HFFc6 (cell line): ENCODE measurements at regions not wholly inside any gene's neighbourhood (a gene's known extent, or its start where the extent isn't known, plus 50 kb on each side); places are given as distances from the start of the nearest gene placed in this dataset.
A peak's percentile ranks its signal among the peaks of the same experiment; 100 is the strongest.

ENCODE experiments used
- DNase-seq: peaks from one replicate; pipeline ENCODE4 v3.0.0-alpha.2; 2018
- H3K27ac Mint-ChIP-seq: 2 replicates; pipeline ENCODE4 v1.8.0; 2020; ENCODE audit warnings: mild to moderate bottlenecking, mixed read lengths
- H3K27me3 Mint-ChIP-seq: 2 replicates; pipeline ENCODE4 v1.8.0; 2021; ENCODE audit warnings: mild to moderate bottlenecking, moderate library complexity, mixed read lengths; ENCODE audit not compliant: insufficient read depth
- H3K36me3 Mint-ChIP-seq: 2 replicates; pipeline ENCODE4 v1.8.0; 2021; ENCODE audit warnings: low read depth, mixed read lengths
- H3K4me1 Mint-ChIP-seq: 2 replicates; pipeline ENCODE4 v1.8.0; 2020; ENCODE audit warnings: low read depth, mixed read lengths
- H3K4me3 Mint-ChIP-seq: 2 replicates; pipeline ENCODE4 v1.8.0; 2020; ENCODE audit warnings: mild to moderate bottlenecking, moderate library complexity, mixed read lengths
- H3K9me3 Mint-ChIP-seq: 2 replicates; pipeline ENCODE4 v1.8.0; 2020; ENCODE audit warnings: mild to moderate bottlenecking, mixed read lengths
- TF ChIP-seq, protein P1 (sequence below): fragments of 200-600 bp; sonication (generic); IDR thresholded peaks from 2 replicates; pipeline ENCODE4 v1.5.0; 2021; ENCODE audit warnings: antibody characterized with exemption, mild to moderate bottlenecking

DNA sequence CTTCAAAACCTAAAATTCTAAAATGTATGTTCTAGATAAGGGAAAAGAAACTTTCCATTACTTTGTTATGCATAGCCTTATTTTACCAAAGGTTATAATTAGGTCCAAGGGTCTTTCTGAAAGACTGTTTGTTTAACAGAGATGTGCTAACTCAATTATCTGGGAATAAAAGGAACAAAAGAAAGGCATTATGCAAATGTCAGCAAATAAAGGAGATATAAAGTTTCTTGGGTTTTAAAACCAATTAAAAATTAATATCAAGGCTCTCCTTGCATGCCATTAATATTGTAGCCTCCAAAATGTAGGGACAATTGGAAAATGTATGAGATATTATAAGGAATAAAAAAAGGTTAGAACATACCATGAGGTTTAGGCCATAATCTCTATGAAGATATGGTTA, 87.8 kb upstream of the DOCK10 start:
- peaks cover 6% of the 10 kb centered on the region for H3K4me1 Mint-ChIP-seq
- H3K9me3 Mint-ChIP-seq, result peaks cover 9% of the 10 kb centered on the region
- DNase-seq, result no peak
- no peak overlapping the region for H3K27ac Mint-ChIP-seq
- H3K4me3 Mint-ChIP-seq, result no peak overlapping the region
- H3K36me3 Mint-ChIP-seq, result peaks cover 13% of the 10 kb centered on the region
- TF ChIP-seq, protein P1, sequence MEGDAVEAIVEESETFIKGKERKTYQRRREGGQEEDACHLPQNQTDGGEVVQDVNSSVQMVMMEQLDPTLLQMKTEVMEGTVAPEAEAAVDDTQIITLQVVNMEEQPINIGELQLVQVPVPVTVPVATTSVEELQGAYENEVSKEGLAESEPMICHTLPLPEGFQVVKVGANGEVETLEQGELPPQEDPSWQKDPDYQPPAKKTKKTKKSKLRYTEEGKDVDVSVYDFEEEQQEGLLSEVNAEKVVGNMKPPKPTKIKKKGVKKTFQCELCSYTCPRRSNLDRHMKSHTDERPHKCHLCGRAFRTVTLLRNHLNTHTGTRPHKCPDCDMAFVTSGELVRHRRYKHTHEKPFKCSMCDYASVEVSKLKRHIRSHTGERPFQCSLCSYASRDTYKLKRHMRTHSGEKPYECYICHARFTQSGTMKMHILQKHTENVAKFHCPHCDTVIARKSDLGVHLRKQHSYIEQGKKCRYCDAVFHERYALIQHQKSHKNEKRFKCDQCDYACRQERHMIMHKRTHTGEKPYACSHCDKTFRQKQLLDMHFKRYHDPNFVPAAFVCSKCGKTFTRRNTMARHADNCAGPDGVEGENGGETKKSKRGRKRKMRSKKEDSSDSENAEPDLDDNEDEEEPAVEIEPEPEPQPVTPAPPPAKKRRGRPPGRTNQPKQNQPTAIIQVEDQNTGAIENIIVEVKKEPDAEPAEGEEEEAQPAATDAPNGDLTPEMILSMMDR, result no peak
- H3K27me3 Mint-ChIP-seq, result no peaks in the 10 kb centered on the region

GRCh38 chr2:225124311-225125017, 82.2 kb upstream of the DOCK10 start:
- peaks cover 44% of the 10 kb centered on the region for H3K4me1 Mint-ChIP-seq
- H3K27ac Mint-ChIP-seq, result no peak overlapping the region
- H3K36me3 Mint-ChIP-seq, result peaks cover 13% of the 10 kb centered on the region
- peaks cover 2% of the 10 kb centered on the region; the same call in 1 of the 2 replicates for H3K27me3 Mint-ChIP-seq
- TF ChIP-seq, protein P1, result no peak
- H3K9me3 Mint-ChIP-seq, result peaks cover 9% of the 10 kb centered on the region
- no peak overlapping the region for H3K4me3 Mint-ChIP-seq
- no peak for DNase-seq

DNA sequence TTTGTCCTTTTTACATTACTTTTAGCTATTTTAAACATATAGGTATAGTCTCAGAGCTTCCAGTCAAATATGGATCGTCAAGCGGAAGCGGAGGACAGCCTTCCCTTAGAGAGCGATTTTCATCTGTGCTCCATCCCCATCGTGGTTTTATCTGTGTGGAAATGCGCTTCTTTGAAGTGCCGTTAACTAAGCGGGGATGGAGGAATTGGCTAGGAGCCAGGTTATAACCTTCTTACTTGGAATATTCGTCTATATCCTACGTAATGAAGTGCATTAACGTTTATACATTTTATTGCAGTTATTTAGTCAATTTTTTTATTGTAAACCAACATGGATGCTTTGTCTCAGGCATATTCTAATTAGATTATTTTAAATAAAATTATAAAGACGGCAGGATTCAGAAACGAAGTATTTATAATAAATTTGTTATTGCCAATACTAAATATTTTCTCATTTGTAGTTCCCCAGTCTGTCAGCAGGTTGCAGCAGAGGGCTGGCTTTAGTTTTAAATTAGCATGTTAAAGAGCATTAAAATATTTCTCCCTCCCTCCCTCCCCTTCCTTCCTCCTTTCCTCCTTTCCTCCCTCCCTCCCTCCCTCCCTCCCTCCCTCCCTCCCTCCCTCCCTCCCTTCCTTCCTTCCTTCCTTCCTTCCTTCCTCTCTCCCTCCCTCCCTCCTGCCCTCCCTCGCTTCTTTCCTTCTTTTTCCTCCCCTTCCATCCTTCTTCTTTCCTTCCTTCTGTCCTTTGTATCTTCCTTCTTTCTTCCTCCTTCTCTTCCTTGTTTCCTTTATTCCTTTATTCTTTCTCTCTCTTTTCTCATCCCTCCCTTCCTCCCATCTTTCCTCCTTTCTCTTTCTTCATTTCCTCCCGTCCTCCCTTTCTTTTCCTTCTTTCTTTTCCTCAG, 80.6 kb upstream of the DOCK10 start:
- DNase-seq, result peak; percentile 48
- Mint-ChIP-seq H3K4me1 (peaks cover 52% of the 10 kb centered on the region), H3K9me3 (peaks cover 4% of the 10 kb centered on the region), H3K36me3 (peaks cover 10% of the 10 kb centered on the region), H3K27me3 (peaks cover 2% of the 10 kb centered on the region; the same call in 1 of the 2 replicates), H3K27ac (0 out of 2 replicates have a peak overlapping the region, but pooled peaks have one; percentile 1), H3K4me3 (no peak overlapping the region)
- TF ChIP-seq, protein P1, result peak; percentile 76

GRCh38 chr2:225122007-225122406, 79.7 kb upstream of the DOCK10 start:
- H3K9me3 Mint-ChIP-seq, result no peaks in the 10 kb centered on the region
- H3K4me1 Mint-ChIP-seq, result peaks cover 59% of the 10 kb centered on the region
- H3K27ac Mint-ChIP-seq, result no peak overlapping the region
- TF ChIP-seq, protein P1, result no peak
- H3K27me3 Mint-ChIP-seq, result peaks cover 2% of the 10 kb centered on the region; the same call in 1 of the 2 replicates
- DNase-seq, result no peak
- no peak overlapping the region for H3K4me3 Mint-ChIP-seq
- peaks cover 2% of the 10 kb centered on the region for H3K36me3 Mint-ChIP-seq

- TF ChIP-seq, protein P1, result no peak
- peak; percentile 78 for DNase-seq
- H3K27ac Mint-ChIP-seq, result peak overlapping the region; percentile 64
- H3K36me3 Mint-ChIP-seq, result peaks cover 8% of the 10 kb centered on the region; the same call in 1 of the 2 replicates
- peaks cover 2% of the 10 kb centered on the region; the same call in 1 of the 2 replicates for H3K27me3 Mint-ChIP-seq
- H3K4me3 Mint-ChIP-seq, result no peak overlapping the region
- H3K4me1 Mint-ChIP-seq, result peaks cover 61% of the 10 kb centered on the region
- no peaks in the 10 kb centered on the region for H3K9me3 Mint-ChIP-seq
These were observed 77.9 kb upstream of the DOCK10 start for GRCh38 chr2:225120186-225120585.
